ENCODE measurements at regions not wholly inside any gene's neighbourhood (a gene's known extent, or its start where the extent isn't known, plus 50 kb on each side); places are given as distances from the start of the nearest gene placed in this dataset.

- H3K36me3 Mint-ChIP-seq (ENCODE audit: insufficient read depth, unreplicated experiment): no peaks in the 10 kb centered on the region
- H3K9me3 Mint-ChIP-seq (ENCODE audit: low read depth, unreplicated experiment): peaks cover 4% of the 10 kb centered on the region
- CTCF ChIA-PET: no interaction called here
- DNase-seq: no peak
- no TSS peak for BruUV-seq (replicated peaks)
- TF ChIP-seq CTCF (IDR thresholded peaks at IDR 0.05; ENCODE audit: unreplicated experiment): no peak
- H3K27ac Mint-ChIP-seq (ENCODE audit: unreplicated experiment): no peak overlapping the region
- H3K4me1 Mint-ChIP-seq (ENCODE audit: low read depth, unreplicated experiment): no peaks in the 10 kb centered on the region
- no peak overlapping the region for H3K4me3 Mint-ChIP-seq (ENCODE audit: low read depth, unreplicated experiment)
- H3K27me3 Mint-ChIP-seq (ENCODE audit: unreplicated experiment): no peaks in the 10 kb centered on the region
- intact Hi-C loops (cut with micrococcal nuclease; ENCODE audit: unreplicated experiment): no loop called here
These were observed 1305.2 kb downstream of the ARAP2 start for GRCh38 chr4:34939073-34939472.

- intact Hi-C loops (cut with micrococcal nuclease; ENCODE audit: unreplicated experiment): no loop called here
- TF ChIP-seq CTCF (IDR thresholded peaks at IDR 0.05; ENCODE audit: unreplicated experiment): no peak
- H3K4me3 Mint-ChIP-seq (ENCODE audit: low read depth, unreplicated experiment): no peak overlapping the region
- no peaks in the 10 kb centered on the region for H3K4me1 Mint-ChIP-seq (ENCODE audit: low read depth, unreplicated experiment)
- H3K9me3 Mint-ChIP-seq (ENCODE audit: low read depth, unreplicated experiment): peaks cover 16% of the 10 kb centered on the region
- no peak for DNase-seq
- no peaks in the 10 kb centered on the region for H3K27me3 Mint-ChIP-seq (ENCODE audit: unreplicated experiment)
- BruUV-seq (replicated peaks): no TSS peak
- H3K27ac Mint-ChIP-seq (ENCODE audit: unreplicated experiment): no peak overlapping the region
- CTCF ChIA-PET: no interaction called here
- H3K36me3 Mint-ChIP-seq (ENCODE audit: insufficient read depth, unreplicated experiment): no peaks in the 10 kb centered on the region
These were observed 1300.5 kb downstream of the ARAP2 start for GRCh38 chr4:34943741-34944386.

GRCh38 chr4:34950926-34951325, 1293.4 kb downstream of the ARAP2 start:
- intact Hi-C loops (cut with micrococcal nuclease; ENCODE audit: unreplicated experiment): no loop called here
- CTCF ChIA-PET: no interaction called here

GRCh38 chr4:34953145-34953799, 1291.0 kb downstream of the ARAP2 start:
- intact Hi-C loops (cut with micrococcal nuclease; ENCODE audit: unreplicated experiment): no loop called here
- Mint-ChIP-seq H3K4me1 (ENCODE audit: low read depth, unreplicated experiment) (no peaks in the 10 kb centered on the region), H3K27ac (ENCODE audit: unreplicated experiment) (no peak overlapping the region), H3K36me3 (ENCODE audit: insufficient read depth, unreplicated experiment) (no peaks in the 10 kb centered on the region), H3K9me3 (ENCODE audit: low read depth, unreplicated experiment) (peaks cover 9% of the 10 kb centered on the region), H3K27me3 (ENCODE audit: unreplicated experiment) (no peaks in the 10 kb centered on the region), H3K4me3 (ENCODE audit: low read depth, unreplicated experiment) (no peak overlapping the region)
- CTCF ChIA-PET: no interaction called here
- BruUV-seq (replicated peaks): no TSS peak
- TF ChIP-seq CTCF (IDR thresholded peaks at IDR 0.05; ENCODE audit: unreplicated experiment): no peak
- DNase-seq: peak; percentile 1

More at GRCh38 chr4:34950926-34951325, 1293.4 kb downstream of the ARAP2 start:
- Mint-ChIP-seq H3K27ac (ENCODE audit: unreplicated experiment) (no peak overlapping the region), H3K4me3 (ENCODE audit: low read depth, unreplicated experiment) (no peak overlapping the region), H3K27me3 (ENCODE audit: unreplicated experiment) (no peaks in the 10 kb centered on the region), H3K4me1 (ENCODE audit: low read depth, unreplicated experiment) (no peaks in the 10 kb centered on the region), H3K36me3 (ENCODE audit: insufficient read depth, unreplicated experiment) (no peaks in the 10 kb centered on the region), H3K9me3 (ENCODE audit: low read depth, unreplicated experiment) (peaks cover 7% of the 10 kb centered on the region)
- no peak for TF ChIP-seq CTCF (IDR thresholded peaks at IDR 0.05; ENCODE audit: unreplicated experiment)
- no peak for DNase-seq
- no TSS peak for BruUV-seq (replicated peaks)

All from Calu3 (cell line).